PC-9 (cell line): ENCODE measurements at regions not wholly inside any gene's neighbourhood (a gene's known extent, or its start where the extent isn't known, plus 50 kb on each side); places are given as distances from the start of the nearest gene placed in this dataset.

ENCODE experiments used
- EZH2 ChIP-seq: fragments of 200-600 bp; sonication (generic); IDR thresholded peaks from 2 replicates; pipeline ENCODE4 v1.8.0; 2017; ENCODE audit warnings: antibody characterized with exemption, low read depth
- TF ChIP-seq, protein P1 (sequence below): fragments of 200-600 bp; sonication (generic); conservative IDR thresholded peaks from 2 replicates; pipeline ENCODE4 v1.6.1; 2017; ENCODE audit warnings: mixed run types, antibody characterized with exemption, mild to moderate bottlenecking, moderate library complexity

GRCh38 chr7:84536271-84536870 is 341.8 kb upstream of the SEMA3A start:
- TF ChIP-seq, protein P1, sequence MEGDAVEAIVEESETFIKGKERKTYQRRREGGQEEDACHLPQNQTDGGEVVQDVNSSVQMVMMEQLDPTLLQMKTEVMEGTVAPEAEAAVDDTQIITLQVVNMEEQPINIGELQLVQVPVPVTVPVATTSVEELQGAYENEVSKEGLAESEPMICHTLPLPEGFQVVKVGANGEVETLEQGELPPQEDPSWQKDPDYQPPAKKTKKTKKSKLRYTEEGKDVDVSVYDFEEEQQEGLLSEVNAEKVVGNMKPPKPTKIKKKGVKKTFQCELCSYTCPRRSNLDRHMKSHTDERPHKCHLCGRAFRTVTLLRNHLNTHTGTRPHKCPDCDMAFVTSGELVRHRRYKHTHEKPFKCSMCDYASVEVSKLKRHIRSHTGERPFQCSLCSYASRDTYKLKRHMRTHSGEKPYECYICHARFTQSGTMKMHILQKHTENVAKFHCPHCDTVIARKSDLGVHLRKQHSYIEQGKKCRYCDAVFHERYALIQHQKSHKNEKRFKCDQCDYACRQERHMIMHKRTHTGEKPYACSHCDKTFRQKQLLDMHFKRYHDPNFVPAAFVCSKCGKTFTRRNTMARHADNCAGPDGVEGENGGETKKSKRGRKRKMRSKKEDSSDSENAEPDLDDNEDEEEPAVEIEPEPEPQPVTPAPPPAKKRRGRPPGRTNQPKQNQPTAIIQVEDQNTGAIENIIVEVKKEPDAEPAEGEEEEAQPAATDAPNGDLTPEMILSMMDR, result no peak
- TF ChIP-seq EZH2, result no peak
